ENCODE measurements at regions not wholly inside any gene's neighbourhood (a gene's known extent, or its start where the extent isn't known, plus 50 kb on each side); places are given as distances from the start of the nearest gene placed in this dataset.

DNA sequence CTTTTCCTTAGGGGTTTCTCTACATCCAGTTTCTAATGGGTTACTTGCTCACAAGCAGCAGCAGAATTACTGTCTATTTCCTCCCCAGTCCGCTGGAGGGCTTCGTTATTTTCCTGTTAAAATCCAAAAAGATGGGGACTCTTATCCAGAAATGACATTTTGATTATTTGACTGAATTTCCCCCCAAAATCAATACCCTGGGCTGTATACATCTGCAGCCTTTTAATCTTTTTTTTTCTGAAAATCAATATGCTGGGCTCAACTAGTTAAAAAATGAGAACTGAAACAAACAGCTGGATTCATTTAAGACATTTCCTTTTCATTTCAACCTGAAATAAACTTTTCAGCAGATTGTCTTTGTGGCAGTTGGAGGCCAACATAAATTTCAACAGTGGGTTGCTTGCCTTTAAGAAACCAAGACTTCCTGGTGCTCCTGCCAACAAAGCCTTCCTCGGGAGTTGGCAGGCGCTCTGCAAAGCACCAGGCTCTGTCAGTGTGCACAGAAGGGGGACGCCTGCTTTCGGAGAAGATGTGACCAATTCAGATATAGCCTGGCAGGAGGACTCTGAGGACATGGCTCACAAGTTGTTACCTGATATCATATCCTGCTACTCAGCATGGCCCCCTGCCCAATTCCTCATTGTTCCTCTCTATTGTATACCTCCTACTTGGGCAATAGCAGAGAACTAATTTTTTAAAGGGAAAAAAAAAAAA lies 204.7 kb upstream of the ARG1 start:
- no peaks in the 10 kb centered on the region for H3K79me1 ChIP-seq (ENCODE audit: low read depth, low read length)
- no peaks in the 10 kb centered on the region for H3K23me2 ChIP-seq (ENCODE audit: low read depth, low read length)
- H3K9ac ChIP-seq (replicated peaks in 1 of 4; ENCODE audit: extremely low read depth in 1 of 4, low read depth in 3 of 4, low read length in 3 of 4), result no peak overlapping the region
- no peaks in the 10 kb centered on the region for H3K79me2 ChIP-seq (ENCODE audit: control insufficient read depth in 1 of 2, insufficient read depth in 2 of 2, low read length in 2 of 2)
- H2AFZ ChIP-seq (ENCODE audit: low read length), result 0 out of 2 replicates have a peak overlapping the region, but pooled peaks have one; percentile 28
- no peaks in the 10 kb centered on the region for H4K20me1 ChIP-seq (replicated peaks in 1 of 2; ENCODE audit: control insufficient read depth in 1 of 2, insufficient read depth in 2 of 2, low read length in 2 of 2)
- no peak overlapping the region for H3K4me2 ChIP-seq (ENCODE audit: insufficient read depth in 1 of 2, low read depth in 2 of 2, low read length in 2 of 2)
- POLR2A ChIA-PET (ENCODE audit: partially characterized antibody), result interaction anchor here (0.6 kb wide), 1 partner anchor 11 kb away, joined by 3 read pairs; no protein-coding TSS in a partner anchor
- H3K4me3 ChIP-seq (ENCODE audit: extremely low read depth in 1 of 4, insufficient read depth in 2 of 4, low read depth in 3 of 4, low read length in 4 of 4), result no peak overlapping the region
- H3K4ac ChIP-seq (replicated peaks; ENCODE audit: insufficient read length, low read depth, low read length), result no peak overlapping the region
- FAIRE-seq (no peak), DNase-seq (ENCODE audit: low read depth in 1 of 2, low spot score in 2 of 2) (no peak)
- H3K27me3 ChIP-seq (replicated peaks in 1 of 4; ENCODE audit: control insufficient read depth in 3 of 4, extremely low read depth in 1 of 4, insufficient read depth in 3 of 4, low read length in 3 of 4), result no peaks in the 10 kb centered on the region
- TF ChIP-seq RNF2 (IDR thresholded peaks at IDR 0.05; ENCODE audit: borderline replicate concordance, low read depth, low read length, missing control alignments, poor library complexity, severe bottlenecking) (no peak), BACH1 (IDR thresholded peaks at IDR 0.05; ENCODE audit: low read length) (no peak), FOSL1 (IDR thresholded peaks at IDR 0.05; ENCODE audit: insufficient read depth, low read depth, low read length) (no peak), ZNF274 (IDR thresholded peaks at IDR 0.05; ENCODE audit: borderline replicate concordance, extremely low read depth, low read length) (no peak), RBBP5 (IDR thresholded peaks at IDR 0.05; ENCODE audit: borderline replicate concordance, low read depth, low read length) (no peak), CTBP2 (IDR thresholded peaks at IDR 0.05; ENCODE audit: borderline replicate concordance, insufficient read depth, insufficient read length, low read length) (no peak), JUND (IDR thresholded peaks at IDR 0.05; ENCODE audit: low read length) (no peak), SAP30 (IDR thresholded peaks at IDR 0.05; ENCODE audit: insufficient read depth, insufficient replicate concordance, low read length) (no peak), SP2 (IDR thresholded peaks at IDR 0.05; ENCODE audit: low read length) (no peak), TAF1 (IDR thresholded peaks at IDR 0.05; ENCODE audit: low read depth, low read length) (no peak), NRF1 (IDR thresholded peaks at IDR 0.05; ENCODE audit: low read depth, low read length) (no peak)
- TF ChIP-seq, protein P1, sequence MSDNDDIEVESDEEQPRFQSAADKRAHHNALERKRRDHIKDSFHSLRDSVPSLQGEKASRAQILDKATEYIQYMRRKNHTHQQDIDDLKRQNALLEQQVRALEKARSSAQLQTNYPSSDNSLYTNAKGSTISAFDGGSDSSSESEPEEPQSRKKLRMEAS (IDR thresholded peaks at IDR 0.05), result no peak
- H2BK120ac ChIP-seq (replicated peaks; ENCODE audit: low read depth, low read length), result no peak overlapping the region
- no peak overlapping the region for H3K23ac ChIP-seq (ENCODE audit: insufficient read length)
- H2AK5ac ChIP-seq (ENCODE audit: low read depth, low read length), result no peak overlapping the region
- peaks cover 0 to 5% (median 1%) of the 10 kb centered on the region in 4 experiments; a peak in 2 of 7 replicates for H3K4me1 ChIP-seq (replicated peaks in 1 of 4; ENCODE audit: control insufficient read depth in 3 of 4, insufficient read depth in 4 of 4, low read length in 3 of 4)
- H2BK20ac ChIP-seq (ENCODE audit: low read length), result no peak overlapping the region
- no peak overlapping the region for H3K27ac ChIP-seq (ENCODE audit: low read depth, low read length)
- no peak overlapping the region for H3K56ac ChIP-seq (replicated peaks; ENCODE audit: insufficient read length, low read depth, low read length)
- no peaks in the 10 kb centered on the region for H3K36me3 ChIP-seq (ENCODE audit: control insufficient read depth in 2 of 4, insufficient read depth in 4 of 4, low read length in 3 of 4)
- H4K8ac ChIP-seq (ENCODE audit: extremely low read depth, insufficient read depth, low read length), result no peak overlapping the region
- peak overlapping the region; percentile 44 for H4K91ac ChIP-seq (replicated peaks; ENCODE audit: insufficient read length, low read length)
- CTCF ChIA-PET (ENCODE audit: partially characterized antibody), result interaction anchor here (0.7 to 1.5 kb wide), 2 partner anchors 27 to 151 kb away, joined by 3 to 5 read pairs; no protein-coding TSS in a partner anchor
- no peak overlapping the region for H2BK15ac ChIP-seq (ENCODE audit: low read length)
- 0 out of 2 replicates have a peak overlapping the region, but pooled peaks have one; percentile 51 for H3K18ac ChIP-seq (ENCODE audit: extremely low read depth, low read length)
- H2BK5ac ChIP-seq (ENCODE audit: low read depth, low read length), result no peak overlapping the region
- H4K5ac ChIP-seq (ENCODE audit: insufficient read length, low read depth, low read length), result no peak overlapping the region
- WGBS, 2 experiments (ENCODE audit: extremely low coverage in 1 of 2, insufficient coverage in 1 of 2, insufficient read length in 1 of 2, insufficient replicate concordance in 2 of 2, low coverage in 1 of 2, low lambda C conversion rate in 2 of 2, missing lambda C conversion rate in 1 of 2), result 82% methylated on average over 6 of the region's 6 CpGs; no CpG with 5 or more reads in 1 of the 2 experiments
- no peak overlapping the region for H3K14ac ChIP-seq (ENCODE audit: insufficient read length)
- 0 out of 4 replicates have a peak, but pooled peaks cover 0 to 3% of the 10 kb centered on the region in 2 experiments for H3K9me3 ChIP-seq (ENCODE audit: insufficient read depth in 2 of 2, low read depth in 1 of 2, low read length in 1 of 2)
- no peak overlapping the region for H2BK12ac ChIP-seq (ENCODE audit: low read depth, low read length)
